ENCODE measurements at regions not wholly inside any gene's neighbourhood (a gene's known extent, or its start where the extent isn't known, plus 50 kb on each side); places are given as distances from the start of the nearest gene placed in this dataset.

- intact Hi-C loops (cut with DNase I), result no loop called here
- Histone ChIP-seq H3K4me1 (no peaks in the 10 kb centered on the region), H3K27me3 (no peaks in the 10 kb centered on the region), H3K4me3 (no peak overlapping the region), H3K9me3 (no peaks in the 10 kb centered on the region), H3K36me3 (no peaks in the 10 kb centered on the region), H3K27ac (no peak overlapping the region)
- no peak for TF ChIP-seq POLR2A (IDR thresholded peaks at IDR 0.05)
- TF ChIP-seq CTCF (IDR thresholded peaks at IDR 0.05), result no peak
- no peak for TF ChIP-seq POLR2AphosphoS5 (IDR thresholded peaks at IDR 0.05; ENCODE audit: insufficient read depth in 1 of 2, low read depth in 1 of 2)
- DNase-seq (ENCODE audit: extremely low spot score in 2 of 2), result no peak
Observed at GRCh38 chr3:105101603-105102002, 265.1 kb upstream of the ALCAM start.

GRCh38 chr3:105103139-105103538 lies 263.6 kb upstream of the ALCAM start:
- Histone ChIP-seq H3K4me1 (no peaks in the 10 kb centered on the region), H3K27me3 (no peaks in the 10 kb centered on the region), H3K4me3 (no peak overlapping the region), H3K27ac (no peak overlapping the region), H3K36me3 (no peaks in the 10 kb centered on the region), H3K9me3 (no peaks in the 10 kb centered on the region)
- TF ChIP-seq POLR2AphosphoS5 (IDR thresholded peaks at IDR 0.05; ENCODE audit: insufficient read depth in 1 of 2, low read depth in 1 of 2), result no peak
- no peak for TF ChIP-seq POLR2A (IDR thresholded peaks at IDR 0.05)
- no peak for TF ChIP-seq CTCF (IDR thresholded peaks at IDR 0.05)
- intact Hi-C loops (cut with DNase I), result no loop called here
- no peak for DNase-seq (ENCODE audit: extremely low spot score in 2 of 2)

- no peak for DNase-seq (ENCODE audit: extremely low spot score in 2 of 2)
- intact Hi-C loops (cut with DNase I), result no loop called here
- Histone ChIP-seq H3K4me1 (no peaks in the 10 kb centered on the region), H3K27ac (no peak overlapping the region), H3K9me3 (no peaks in the 10 kb centered on the region), H3K4me3 (no peak overlapping the region), H3K36me3 (no peaks in the 10 kb centered on the region), H3K27me3 (no peaks in the 10 kb centered on the region)
- TF ChIP-seq POLR2A (IDR thresholded peaks at IDR 0.05) (no peak), POLR2AphosphoS5 (IDR thresholded peaks at IDR 0.05; ENCODE audit: insufficient read depth in 1 of 2, low read depth in 1 of 2) (no peak), CTCF (IDR thresholded peaks at IDR 0.05) (no peak)
Observed at GRCh38 chr3:105108823-105109222, 257.9 kb upstream of the ALCAM start.

GRCh38 chr3:105118905-105119304 lies 247.8 kb upstream of the ALCAM start:
- H3K9me3 ChIP-seq, result no peaks in the 10 kb centered on the region
- intact Hi-C loops (cut with DNase I), result no loop called here
- TF ChIP-seq POLR2A (IDR thresholded peaks at IDR 0.05), result no peak
- no peak for TF ChIP-seq POLR2AphosphoS5 (IDR thresholded peaks at IDR 0.05; ENCODE audit: insufficient read depth in 1 of 2, low read depth in 1 of 2)
- TF ChIP-seq CTCF (IDR thresholded peaks at IDR 0.05), result no peak

GRCh38 chr3:105119801-105120340 lies 246.8 kb upstream of the ALCAM start:
- no peak for DNase-seq (ENCODE audit: extremely low spot score in 2 of 2)
- Histone ChIP-seq H3K27me3 (no peaks in the 10 kb centered on the region), H3K9me3 (no peaks in the 10 kb centered on the region), H3K27ac (no peak overlapping the region), H3K4me3 (no peak overlapping the region), H3K36me3 (no peaks in the 10 kb centered on the region), H3K4me1 (no peaks in the 10 kb centered on the region)
- intact Hi-C loops (cut with DNase I), result no loop called here
- TF ChIP-seq POLR2AphosphoS5 (IDR thresholded peaks at IDR 0.05; ENCODE audit: insufficient read depth in 1 of 2, low read depth in 1 of 2), result no peak
- TF ChIP-seq POLR2A (IDR thresholded peaks at IDR 0.05), result no peak
- no peak for TF ChIP-seq CTCF (IDR thresholded peaks at IDR 0.05)

More at GRCh38 chr3:105118905-105119304, 247.8 kb upstream of the ALCAM start:
- H3K4me1 ChIP-seq, result no peaks in the 10 kb centered on the region
- H3K27ac ChIP-seq, result no peak overlapping the region
- DNase-seq (ENCODE audit: extremely low spot score in 2 of 2), result no peak
- H3K36me3 ChIP-seq, result no peaks in the 10 kb centered on the region
- H3K4me3 ChIP-seq, result no peak overlapping the region
- no peaks in the 10 kb centered on the region for H3K27me3 ChIP-seq
